ENCODE measurements at regions not wholly inside any gene's neighbourhood (a gene's known extent, or its start where the extent isn't known, plus 50 kb on each side); places are given as distances from the start of the nearest gene placed in this dataset.

DNA sequence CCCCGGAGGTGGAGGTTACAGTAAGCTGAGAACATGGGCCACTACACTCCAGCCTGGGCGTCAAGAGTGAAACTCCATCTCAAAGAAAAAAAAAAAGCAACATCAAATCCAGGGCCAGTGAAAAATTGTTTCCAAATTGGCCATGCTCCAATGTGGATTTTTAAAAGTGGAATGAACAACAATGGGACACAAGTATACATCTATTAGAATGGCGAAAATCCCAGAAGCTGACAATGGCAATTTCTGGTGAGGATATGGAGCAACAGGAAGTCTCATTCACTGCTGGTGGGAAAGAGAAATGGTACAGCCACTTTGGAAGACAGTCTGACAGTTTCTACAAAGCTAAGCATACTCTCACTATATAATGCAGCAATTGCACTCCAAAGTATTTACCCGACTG lies 161.4 kb downstream of the UXS1 start (continued):
- TF ChIP-seq, protein P1, sequence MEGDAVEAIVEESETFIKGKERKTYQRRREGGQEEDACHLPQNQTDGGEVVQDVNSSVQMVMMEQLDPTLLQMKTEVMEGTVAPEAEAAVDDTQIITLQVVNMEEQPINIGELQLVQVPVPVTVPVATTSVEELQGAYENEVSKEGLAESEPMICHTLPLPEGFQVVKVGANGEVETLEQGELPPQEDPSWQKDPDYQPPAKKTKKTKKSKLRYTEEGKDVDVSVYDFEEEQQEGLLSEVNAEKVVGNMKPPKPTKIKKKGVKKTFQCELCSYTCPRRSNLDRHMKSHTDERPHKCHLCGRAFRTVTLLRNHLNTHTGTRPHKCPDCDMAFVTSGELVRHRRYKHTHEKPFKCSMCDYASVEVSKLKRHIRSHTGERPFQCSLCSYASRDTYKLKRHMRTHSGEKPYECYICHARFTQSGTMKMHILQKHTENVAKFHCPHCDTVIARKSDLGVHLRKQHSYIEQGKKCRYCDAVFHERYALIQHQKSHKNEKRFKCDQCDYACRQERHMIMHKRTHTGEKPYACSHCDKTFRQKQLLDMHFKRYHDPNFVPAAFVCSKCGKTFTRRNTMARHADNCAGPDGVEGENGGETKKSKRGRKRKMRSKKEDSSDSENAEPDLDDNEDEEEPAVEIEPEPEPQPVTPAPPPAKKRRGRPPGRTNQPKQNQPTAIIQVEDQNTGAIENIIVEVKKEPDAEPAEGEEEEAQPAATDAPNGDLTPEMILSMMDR (IDR thresholded peaks at IDR 0.05; ENCODE audit: control extremely low read depth in 1 of 3, insufficient read depth in 1 of 3, low read depth in 1 of 3, low read length in 3 of 3) = no peak
- TF ChIP-seq YY1 (IDR thresholded peaks at IDR 0.05; ENCODE audit: low read depth, low read length) = no peak
- no peak for TF ChIP-seq RAD21 (IDR thresholded peaks at IDR 0.05 in 1 of 2, conservative IDR thresholded peaks at IDR 0.05 in 1 of 2; ENCODE audit: low read depth in 2 of 2, low read length in 2 of 2)

Data from H1 (cell line).